ENCODE measurements at regions not wholly inside any gene's neighbourhood (a gene's known extent, or its start where the extent isn't known, plus 50 kb on each side); places are given as distances from the start of the nearest gene placed in this dataset.

GRCh38 chr16:13393816-13394215 is 492.4 kb downstream of the SHISA9 start:
- TF ChIP-seq CTCF (conservative IDR thresholded peaks at IDR 0.05; ENCODE audit: low read depth, low read length) (no peak), MXI1 (IDR thresholded peaks at IDR 0.05; ENCODE audit: borderline replicate concordance, low read depth, low read length) (no peak), POLR2A (IDR thresholded peaks at IDR 0.05; ENCODE audit: low read depth, low read length) (no peak), RAD21 (IDR thresholded peaks at IDR 0.05; ENCODE audit: low read length) (no peak)

Data from IMR-90 (cell line).